GM18502 (cell line): ENCODE measurements at regions not wholly inside any gene's neighbourhood (a gene's known extent, or its start where the extent isn't known, plus 50 kb on each side); places are given as distances from the start of the nearest gene placed in this dataset.

Experiments used
- ATAC-seq: cut with Tn5 transposase; IDR thresholded peaks from one replicate; pipeline ENCODE4 v1.9.1; 2021; ENCODE audit warnings: mild to moderate bottlenecking; ENCODE audit not compliant: unreplicated experiment, poor library complexity

DNA sequence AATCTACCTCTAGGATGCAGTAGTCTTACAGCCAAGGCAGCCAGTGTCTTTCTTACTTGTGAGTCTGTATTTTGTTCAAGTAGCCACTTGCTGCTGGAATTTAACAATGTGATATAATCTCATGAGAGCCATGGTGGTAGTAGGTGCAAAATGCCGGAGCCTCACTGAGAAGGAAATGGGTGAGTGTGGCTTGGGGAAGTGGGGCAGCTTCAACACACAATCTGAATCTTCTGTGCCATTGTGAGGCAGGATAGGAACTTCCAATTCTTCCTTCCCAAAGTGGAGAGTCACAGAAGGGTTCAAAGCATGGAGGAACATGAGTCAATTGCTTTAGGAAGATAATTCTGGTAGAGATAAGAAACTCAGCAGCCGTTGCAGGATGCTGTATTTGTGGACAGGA, 158.7 kb upstream of the APCDD1 start:
- ATAC-seq: no peak

DNA sequence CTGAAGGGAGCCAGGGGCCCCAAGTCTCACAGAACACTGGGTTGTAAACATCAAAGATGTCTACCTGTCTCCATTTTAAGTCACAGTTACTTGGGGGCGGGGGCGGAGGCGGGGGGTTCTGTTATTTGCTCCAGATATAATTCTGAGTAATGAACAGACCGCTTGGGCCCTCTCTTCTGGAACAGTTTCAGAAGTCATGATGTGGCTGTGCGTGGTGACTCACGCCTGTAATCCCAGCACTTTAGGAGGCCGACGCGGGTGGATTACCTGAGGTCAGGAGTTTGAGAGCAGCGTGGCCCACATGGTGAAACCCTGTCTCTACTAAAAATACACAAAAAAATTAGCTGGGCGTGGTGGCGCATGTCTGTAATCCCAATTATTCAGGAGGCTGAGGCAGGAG, 157.9 kb upstream of the APCDD1 start:
- ATAC-seq: no peak

DNA sequence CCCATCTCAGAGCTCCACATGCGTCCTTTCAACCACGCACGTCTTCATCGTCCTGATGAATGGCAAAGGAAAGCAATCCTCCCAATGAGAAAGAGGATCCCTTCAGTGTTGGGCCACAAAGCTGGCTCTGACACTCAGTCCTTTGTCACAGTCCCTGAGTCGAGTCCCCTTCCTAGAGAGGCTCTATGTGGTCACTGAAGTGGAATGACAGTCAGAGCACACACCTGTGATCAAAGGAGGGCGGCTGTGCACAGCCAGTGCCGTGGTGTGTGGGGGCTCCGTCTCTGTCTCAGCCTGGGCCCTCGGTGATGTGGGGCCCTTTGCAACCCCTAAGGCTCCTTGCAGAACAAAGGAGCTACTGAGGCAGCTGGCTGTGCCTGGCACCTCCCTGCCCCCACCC, 157.3 kb upstream of the APCDD1 start:
- no peak for ATAC-seq

DNA sequence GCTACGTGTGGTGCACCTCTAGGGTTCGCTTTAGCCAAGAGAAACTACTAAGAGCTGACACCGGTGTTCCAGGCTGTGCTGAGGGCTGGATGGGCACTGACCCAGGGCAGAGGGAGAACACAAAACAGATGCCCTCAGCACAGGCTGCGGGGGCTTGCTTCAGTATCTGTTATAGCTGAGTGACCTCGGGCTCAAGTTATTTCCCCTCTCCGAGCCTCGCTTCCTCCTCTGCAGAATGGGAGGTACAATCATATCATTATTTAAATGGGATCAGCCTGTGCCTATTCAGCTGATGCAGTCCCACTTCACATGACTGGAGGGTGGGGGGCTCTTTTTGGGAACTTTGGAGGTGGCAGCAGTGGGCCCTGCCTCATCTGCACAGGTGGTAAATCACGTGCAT, 156.1 kb upstream of the APCDD1 start:
- no peak for ATAC-seq

DNA sequence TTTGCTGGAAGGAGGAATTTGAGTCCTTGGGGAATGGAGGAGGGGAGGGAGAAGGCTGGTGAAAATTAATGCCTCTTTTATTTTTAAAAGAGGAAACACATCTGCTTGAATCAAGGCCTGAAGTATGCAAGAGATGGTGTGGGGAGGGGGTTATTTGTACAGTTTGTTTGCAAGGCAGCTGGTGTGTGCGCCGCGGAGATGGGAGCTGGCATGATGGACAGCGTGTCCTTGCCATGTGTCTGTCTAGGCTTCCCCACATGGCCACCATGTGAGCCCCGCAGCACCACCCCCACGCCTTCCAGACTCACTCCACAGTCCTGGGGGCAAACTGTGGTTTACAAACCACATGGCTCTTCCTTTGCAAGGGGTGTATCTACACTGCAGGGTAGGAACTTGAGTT, 154.8 kb upstream of the APCDD1 start:
- ATAC-seq: no peak

DNA sequence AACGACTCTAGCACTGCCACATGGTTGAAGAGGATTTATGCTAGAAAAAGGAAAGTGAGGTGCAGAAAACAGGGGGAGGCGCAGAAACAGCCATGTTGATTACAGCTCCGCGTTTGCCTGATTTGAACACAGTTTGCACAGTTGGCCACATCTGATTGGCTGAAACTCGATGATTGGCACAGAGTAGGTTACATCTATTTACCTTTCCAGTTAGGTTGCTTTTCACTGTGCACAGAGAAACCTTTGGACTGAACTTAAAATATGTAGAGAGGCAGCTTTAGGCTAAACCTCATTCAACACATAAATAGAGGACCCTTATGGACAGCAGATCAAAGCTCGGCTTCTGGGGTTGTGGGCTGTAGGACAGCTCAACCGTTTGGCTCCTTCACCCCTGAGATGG, 153.7 kb upstream of the APCDD1 start:
- no peak for ATAC-seq

DNA sequence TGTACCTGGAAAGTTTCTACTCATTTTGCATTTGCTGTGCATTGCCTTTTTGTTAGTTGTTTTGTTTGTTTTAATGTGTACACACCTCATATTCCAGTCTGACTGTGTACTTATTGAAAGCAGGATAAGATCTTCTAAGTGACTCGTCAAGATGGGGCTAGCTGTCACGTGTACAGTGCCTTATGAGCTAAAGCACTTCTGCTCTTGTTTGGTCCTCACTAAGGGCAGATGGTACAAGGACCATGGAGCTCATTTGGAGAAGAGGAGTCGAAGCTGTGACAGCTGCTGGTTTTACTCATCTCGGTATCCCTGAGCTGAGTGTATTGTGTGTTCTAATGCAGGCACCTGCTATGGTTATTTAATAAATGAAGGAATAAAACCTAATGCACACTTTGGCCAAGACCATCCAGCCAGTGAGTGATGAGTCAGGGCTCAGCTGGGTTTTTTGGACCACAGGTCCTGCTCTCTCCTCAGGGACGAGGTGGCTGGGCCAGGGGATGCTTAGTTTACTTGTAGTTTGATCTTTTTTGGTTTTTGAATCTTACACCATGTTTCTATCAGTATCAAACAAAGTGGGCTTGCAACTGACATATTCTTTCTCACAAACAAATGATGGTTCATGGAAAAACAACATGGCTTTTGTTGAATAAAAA, 152.5 kb upstream of the APCDD1 start:
- ATAC-seq: no peak

DNA sequence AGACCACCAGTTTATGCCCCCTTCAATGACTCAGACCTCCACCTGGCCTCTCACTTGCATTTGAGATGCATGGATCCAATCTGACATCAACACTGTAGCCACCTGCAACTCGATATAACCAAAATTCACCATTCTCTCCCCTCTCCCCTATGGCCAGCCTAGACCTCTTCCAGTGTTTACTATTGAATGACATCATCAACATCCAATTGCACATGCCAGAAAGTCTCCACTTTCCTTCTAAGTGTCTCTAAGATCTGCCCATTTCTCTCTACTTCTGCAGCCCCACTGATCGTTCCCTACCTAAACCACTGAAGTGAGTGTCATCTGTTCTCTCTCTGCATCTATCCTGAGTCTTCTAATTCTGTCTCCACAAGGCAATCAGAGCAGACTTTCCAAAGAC, 151.3 kb upstream of the APCDD1 start:
- no peak for ATAC-seq

DNA sequence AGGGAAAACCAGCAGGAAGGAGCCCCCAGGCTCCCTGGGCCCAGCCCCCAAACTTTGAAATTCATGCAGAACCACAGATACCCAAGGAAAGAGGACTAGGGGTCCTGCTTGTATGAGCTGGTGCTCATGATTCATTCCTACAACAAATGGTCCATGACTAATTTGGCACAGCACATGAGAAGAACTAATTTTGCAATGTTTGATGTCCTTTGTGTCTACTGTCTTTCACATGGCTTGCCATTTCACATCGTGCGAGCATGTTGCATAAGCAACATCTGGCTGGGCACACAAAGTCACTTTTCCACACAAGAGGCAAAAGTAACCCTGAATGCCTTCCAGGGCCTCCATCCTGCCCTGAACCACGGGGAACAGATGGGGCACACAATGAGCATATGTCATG, 149.6 kb upstream of the APCDD1 start:
- ATAC-seq: no peak

DNA sequence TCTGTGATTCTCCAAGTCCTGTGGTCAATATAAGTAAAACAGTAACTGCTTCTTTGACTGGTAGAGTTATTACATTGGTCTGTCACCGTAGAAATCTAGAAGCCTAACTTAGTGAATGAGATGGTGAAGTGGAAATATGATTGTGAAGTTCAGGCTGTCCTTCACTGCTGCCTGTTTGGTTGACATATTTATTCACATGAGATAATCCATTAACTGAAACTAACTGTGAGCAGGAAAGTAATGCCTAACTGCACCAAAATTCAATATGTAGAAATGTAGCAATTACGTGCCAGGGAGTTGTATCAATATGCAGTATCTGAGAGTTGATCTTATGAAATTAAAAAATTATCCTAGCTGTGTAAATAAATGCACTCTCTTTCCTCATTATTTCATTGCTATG, 147.7 kb upstream of the APCDD1 start:
- ATAC-seq: no peak

DNA sequence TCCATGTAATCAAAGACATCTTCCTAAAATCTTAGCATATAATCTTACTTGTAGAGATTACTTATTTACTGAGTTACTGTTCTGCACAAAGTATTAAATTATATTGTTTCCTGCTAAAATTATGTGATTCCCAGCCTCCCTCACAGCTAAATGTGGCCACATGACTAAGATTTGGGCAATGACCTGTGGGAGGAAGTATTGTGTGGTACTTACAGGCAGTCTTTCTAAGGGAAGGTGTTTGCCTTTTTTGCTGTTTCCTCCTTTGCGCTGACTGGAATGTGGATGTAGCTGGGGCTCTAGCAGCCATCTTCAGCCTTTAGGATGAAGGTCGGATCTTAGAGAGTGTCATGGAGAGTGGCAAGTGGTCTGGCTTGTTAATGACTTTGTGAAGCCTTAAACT, 146.3 kb upstream of the APCDD1 start:
- no peak for ATAC-seq

DNA sequence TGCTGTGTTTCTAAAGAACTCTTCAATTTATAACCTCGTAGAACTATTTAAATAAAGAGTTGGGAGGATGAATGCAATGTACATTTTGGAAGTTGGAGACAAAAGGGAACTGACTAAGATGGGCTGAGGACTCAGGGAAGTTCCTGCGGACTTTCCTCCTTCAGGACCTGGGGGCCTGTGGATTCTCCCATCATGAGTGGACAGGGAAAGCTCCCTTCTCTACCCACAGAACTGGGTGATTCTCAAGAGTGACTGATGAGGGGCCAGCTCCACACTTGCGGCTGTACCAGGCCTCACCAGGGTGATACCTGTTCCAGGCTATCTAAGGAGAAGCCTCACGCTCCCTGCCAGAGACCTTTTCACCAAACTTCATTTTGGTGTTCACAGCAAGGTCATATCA, 143.8 kb upstream of the APCDD1 start:
- no peak for ATAC-seq

DNA sequence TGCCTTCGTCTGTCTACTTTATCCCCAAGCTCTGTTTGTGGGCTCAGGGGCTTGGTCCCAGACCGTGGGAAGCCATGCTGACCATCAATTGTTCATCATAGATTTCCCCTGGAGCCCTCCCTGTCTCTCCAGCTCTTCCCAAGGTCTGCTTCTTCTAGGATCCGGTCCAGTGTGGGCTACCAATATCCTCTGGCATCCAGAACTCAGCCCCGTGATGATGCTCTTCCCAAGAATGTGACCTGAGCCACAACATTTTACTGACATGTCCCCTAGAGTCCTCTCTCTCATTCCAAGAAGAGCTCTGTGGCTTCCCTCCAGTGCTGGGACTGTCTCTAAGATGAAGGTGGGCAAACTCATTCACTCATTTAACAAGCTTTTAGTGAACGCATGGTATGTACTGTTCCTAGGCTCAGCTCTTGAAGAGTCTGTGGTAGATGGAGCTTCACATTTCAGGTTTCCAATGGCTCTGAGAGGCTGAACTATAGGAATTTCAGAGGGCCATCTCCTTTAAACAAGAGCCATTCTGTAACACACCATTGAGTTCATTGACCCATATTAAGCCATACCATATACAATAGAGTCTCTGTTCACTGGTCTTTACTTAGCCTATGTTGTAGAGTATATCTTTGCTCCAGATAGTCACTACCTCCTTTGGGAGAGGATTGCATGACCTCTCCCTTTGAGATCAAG, 142.0 kb upstream of the APCDD1 start:
- no peak for ATAC-seq

DNA sequence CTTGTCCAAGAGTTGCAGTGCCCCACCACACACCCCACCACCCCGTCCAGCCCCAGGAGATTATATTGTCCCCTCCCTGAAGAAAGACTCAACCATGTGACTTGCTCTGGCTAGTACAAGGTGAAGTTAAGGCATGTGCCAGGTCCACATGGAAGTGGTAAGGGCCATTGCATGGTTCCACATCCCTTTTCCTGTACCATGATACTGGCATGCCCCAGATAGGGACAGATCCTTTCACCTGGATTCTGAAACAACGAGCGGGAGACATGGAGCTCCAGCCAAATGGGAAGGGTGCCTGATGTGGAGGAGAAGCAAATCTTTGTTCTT, 141.5 kb upstream of the APCDD1 start:
- ATAC-seq: no peak

DNA sequence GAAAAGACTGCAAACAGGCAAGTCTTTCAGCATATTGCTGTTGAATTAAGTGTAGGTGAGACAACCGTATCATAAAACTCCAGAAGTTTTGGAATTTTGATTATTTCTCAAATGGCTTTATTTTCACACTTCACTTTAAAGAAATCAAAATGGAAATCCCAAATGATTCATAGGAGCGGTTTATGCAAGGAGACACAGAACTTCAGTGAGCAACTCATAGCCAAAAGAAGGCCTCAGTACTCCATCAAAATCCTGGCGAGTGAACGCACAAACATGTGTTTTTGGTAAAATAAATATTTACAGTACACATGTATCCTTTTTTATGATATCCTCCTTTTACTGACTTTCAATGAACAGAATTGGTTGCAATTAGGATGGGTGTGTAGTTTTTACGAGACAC, 140.4 kb upstream of the APCDD1 start:
- ATAC-seq: no peak

DNA sequence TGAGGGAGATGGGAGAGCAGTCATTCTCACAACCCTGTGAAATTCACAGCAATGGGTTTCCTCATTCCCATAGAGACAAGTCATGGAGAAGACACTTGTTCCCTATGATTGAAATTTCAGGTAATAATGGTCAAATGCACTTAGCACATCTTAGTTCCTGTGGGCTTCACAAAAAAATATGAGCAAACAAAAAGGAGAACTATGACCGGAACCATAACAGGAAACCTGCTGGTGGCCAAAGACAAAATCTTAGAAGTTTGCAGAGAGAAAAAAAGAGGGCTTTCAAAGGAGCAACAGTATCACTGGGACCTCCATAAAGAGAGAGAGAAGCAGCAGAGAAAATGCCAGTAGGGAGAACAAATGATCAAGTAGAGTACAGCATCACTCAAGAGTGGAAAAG, 138.9 kb upstream of the APCDD1 start:
- no peak for ATAC-seq

DNA sequence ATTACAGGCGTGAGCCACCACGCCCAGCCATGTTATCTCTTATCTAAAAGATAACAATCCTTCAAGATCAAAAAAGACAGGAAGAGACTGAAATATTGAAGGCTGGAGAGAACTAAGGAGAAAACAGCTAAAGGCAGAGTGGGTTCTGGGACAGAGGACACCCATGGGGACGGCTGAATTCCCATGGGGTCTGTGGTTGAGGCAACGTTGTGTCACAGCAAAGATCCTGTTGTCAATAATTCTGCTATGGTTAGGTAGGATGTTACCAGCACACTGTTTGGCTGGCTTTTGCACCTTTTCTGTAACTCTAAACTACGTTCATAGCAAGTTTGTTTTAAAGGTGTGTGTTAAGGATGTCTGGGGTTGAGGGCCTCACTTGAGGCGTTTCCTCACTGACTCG, 137.7 kb upstream of the APCDD1 start:
- no peak for ATAC-seq

DNA sequence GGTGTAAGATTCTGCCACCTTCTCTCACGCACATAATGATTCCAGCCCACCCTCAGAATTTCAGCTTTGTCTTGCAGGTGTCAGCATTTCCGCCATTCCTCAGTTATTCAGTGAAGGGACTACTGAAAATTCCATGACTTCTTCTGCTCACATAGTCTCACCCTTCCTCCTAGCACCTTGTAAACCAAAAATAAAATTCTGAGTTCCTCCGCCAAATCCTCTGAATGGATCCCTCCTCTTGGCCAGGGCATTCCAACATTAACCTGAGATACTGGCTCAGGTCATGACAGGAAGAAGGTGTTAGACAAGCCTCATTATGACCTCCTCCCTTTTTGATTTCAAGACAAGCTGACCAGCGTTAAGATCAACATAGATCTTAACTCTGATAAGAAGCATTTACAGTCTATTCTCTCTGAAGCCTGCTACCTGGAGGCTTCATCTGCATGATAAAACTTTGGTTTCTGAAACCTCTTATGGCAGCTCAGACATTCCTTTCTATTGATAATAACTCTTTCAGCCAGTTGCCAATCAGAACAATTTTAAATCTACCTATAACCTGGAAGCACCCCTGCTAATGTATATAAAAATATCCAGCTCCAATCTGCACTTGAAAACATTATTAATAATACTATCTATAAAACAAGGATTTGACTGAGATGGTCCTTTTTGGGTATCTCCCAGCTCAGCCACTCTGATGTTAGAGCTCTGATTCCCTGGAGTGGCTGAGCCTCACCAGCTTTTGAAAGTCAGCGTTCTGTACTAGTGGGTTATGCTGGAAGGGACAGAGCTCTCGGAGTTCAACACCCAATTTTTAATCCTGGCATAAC, 136.4 kb upstream of the APCDD1 start:
- no peak for ATAC-seq

DNA sequence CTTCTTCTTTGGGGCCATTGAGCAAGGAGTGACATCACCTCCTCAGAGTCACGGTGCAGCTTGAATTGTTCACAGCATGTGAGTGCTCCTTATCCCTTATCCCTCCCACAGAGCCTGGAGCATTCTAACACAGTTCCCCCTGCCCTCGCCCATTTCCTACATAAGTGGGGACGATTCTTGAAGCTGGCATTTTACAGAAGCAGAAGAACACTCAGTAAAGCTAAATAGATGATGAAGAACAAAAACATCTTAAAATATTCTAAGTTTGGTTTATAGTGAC, 135.8 kb upstream of the APCDD1 start:
- ATAC-seq: no peak

DNA sequence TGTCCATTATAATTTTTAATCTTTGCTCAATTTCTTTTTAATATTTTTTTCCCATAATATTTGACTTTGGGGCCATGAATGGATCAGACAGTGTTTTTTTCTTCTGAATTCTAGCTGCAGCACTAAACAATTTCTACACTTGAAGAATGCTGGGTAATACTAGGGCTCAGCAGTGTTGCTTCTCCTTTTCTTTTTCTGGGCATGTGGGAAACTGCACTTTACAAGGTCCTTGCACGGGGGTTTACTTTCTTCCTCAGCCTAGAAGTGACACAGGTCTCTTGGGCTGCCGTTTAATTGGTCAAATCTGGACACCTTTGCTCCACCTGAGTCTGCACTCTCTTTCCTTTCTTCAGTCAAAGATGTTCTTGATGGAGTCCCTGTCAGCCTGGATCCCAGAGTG, 135.4 kb upstream of the APCDD1 start:
- ATAC-seq: no peak

DNA sequence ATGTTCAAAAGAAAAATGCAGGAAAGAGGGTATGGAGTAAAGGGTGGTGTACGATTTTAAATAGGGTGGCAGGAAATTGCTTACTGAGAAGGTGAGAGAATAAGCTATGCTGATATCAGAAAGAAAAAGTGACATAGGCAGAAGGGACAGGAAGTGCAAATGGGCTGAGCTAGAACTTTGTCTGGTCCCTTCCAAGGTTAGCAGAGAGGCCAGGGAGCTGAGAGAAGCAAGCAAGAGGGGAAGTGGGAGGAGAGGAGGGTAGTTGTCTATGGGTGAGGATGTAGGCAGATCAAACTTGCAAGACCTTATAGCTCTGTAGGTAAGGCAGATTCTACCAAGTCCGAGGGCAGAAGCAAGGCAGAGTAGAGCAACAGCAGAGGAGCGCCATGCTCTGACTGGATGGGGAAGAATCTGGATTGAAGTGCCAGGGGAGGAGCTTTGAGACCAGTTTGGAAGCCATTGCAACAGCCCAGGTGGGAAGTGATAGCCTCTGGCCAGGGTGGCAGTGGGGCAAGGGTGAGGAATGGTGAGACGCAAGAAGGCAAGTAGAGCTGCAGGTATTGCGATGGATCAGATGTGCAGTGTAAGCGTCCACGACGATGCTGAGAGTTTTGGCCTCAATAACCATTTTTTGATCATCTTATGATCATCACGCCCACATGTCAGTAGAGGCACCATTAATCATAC, 134.4 kb upstream of the APCDD1 start:
- no peak for ATAC-seq
